GM12875 (cell line): ENCODE measurements at regions not wholly inside any gene's neighbourhood (a gene's known extent, or its start where the extent isn't known, plus 50 kb on each side); places are given as distances from the start of the nearest gene placed in this dataset.

ENCODE experiments used
- H3K4me3 ChIP-seq: one replicate; pipeline ENCODE4 v1.5.1; 2011; ENCODE audit warnings: low read depth, low read length, control low read depth
- CTCF ChIP-seq: IDR thresholded peaks from 2 replicates; pipeline ENCODE4 v1.5.1; 2011; ENCODE audit warnings: low read depth, mild to moderate bottlenecking, control low read depth, inconsistent platforms, low read length, moderate library complexity, borderline replicate concordance; ENCODE audit not compliant: insufficient read depth

- no peak for TF ChIP-seq CTCF
- H3K4me3 ChIP-seq: no peak overlapping the region
These were observed 164.7 kb upstream of the KLF12 start for GRCh38 chr13:74298923-74299322.

- TF ChIP-seq CTCF: no peak
- H3K4me3 ChIP-seq: no peak overlapping the region
These were observed 155.9 kb upstream of the KLF12 start for GRCh38 chr13:74289861-74290773.

- TF ChIP-seq CTCF: no peak
- no peak overlapping the region for H3K4me3 ChIP-seq
These were observed 154.9 kb upstream of the KLF12 start for GRCh38 chr13:74289107-74289506.

GRCh38 chr13:74288361-74288911 is 154.2 kb upstream of the KLF12 start:
- no peak for TF ChIP-seq CTCF
- H3K4me3 ChIP-seq: peak overlapping the region; percentile 7

- TF ChIP-seq CTCF: no peak
- H3K4me3 ChIP-seq: no peak overlapping the region
These were observed 153.5 kb upstream of the KLF12 start for GRCh38 chr13:74287724-74288169.

- no peak overlapping the region for H3K4me3 ChIP-seq
- no peak for TF ChIP-seq CTCF
These were observed 146.7 kb upstream of the KLF12 start for GRCh38 chr13:74280795-74281490.
